GM23338 (cell line): ENCODE measurements at regions not wholly inside any gene's neighbourhood (a gene's known extent, or its start where the extent isn't known, plus 50 kb on each side); places are given as distances from the start of the nearest gene placed in this dataset.

Source experiments
- CREB1 ChIP-seq: fragments of 250-450 bp; sonication (Bioruptor Pico); IDR thresholded peaks from 2 replicates; pipeline ENCODE4 v1.5.0; 2020; ENCODE audit warnings: low read depth, mild to moderate bottlenecking, moderate library complexity
- CTCF ChIP-seq, 2 experiments: fragments of 200-600 bp in 1 of 2; sonication (generic) in 1 of 2; conservative IDR thresholded peaks; 2 replicates each; pipeline versions ENCODE4 v1.5.1 to v1.6.1; 2016 to 2017; ENCODE audit warnings: antibody characterized with exemption in 2 of 2, low read depth in 2 of 2, mild to moderate bottlenecking in 2 of 2, moderate library complexity in 1 of 2
- ETS1 ChIP-seq: IDR thresholded peaks from 2 replicates; pipeline ENCODE4 v1.6.1; 2016; ENCODE audit warnings: antibody characterized with exemption
- EZH2 ChIP-seq: fragments of 200-600 bp; sonication (generic); IDR thresholded peaks from one replicate; pipeline ENCODE4 v1.8.0; 2017; ENCODE audit warnings: antibody characterized with exemption, mild to moderate bottlenecking, low read depth; ENCODE audit not compliant: unreplicated experiment
- EZH2phosphoT487 ChIP-seq: fragments of 200-600 bp; sonication (generic); IDR thresholded peaks from one replicate; pipeline ENCODE4 v1.8.1; 2018; ENCODE audit warnings: antibody characterized with exemption; ENCODE audit not compliant: unreplicated experiment
- JUNB ChIP-seq: IDR thresholded peaks from one replicate; pipeline ENCODE4 v1.6.1; 2016; ENCODE audit warnings: antibody characterized with exemption; ENCODE audit not compliant: unreplicated experiment
- NANOG ChIP-seq: IDR thresholded peaks from 2 replicates; pipeline ENCODE4 v1.6.1; 2016; ENCODE audit warnings: antibody characterized with exemption, borderline replicate concordance
- POLR2AphosphoS5 ChIP-seq: IDR thresholded peaks from 2 replicates; pipeline ENCODE4 v1.6.1; 2016; ENCODE audit warnings: antibody characterized with exemption, low read depth
- REST ChIP-seq: IDR thresholded peaks from one replicate; pipeline ENCODE4 v1.6.1; 2018; ENCODE audit warnings: antibody characterized with exemption; ENCODE audit not compliant: unreplicated experiment
- STAT1 ChIP-seq: IDR thresholded peaks from one replicate; pipeline ENCODE4 v1.6.1; 2016; ENCODE audit warnings: antibody characterized with exemption; ENCODE audit not compliant: unreplicated experiment
- ZNF114 ChIP-seq: fragments of 250-450 bp; sonication (Bioruptor Pico); IDR thresholded peaks from 2 replicates; pipeline ENCODE4 v1.5.0; 2020; ENCODE audit warnings: mild to moderate bottlenecking, moderate library complexity
- ZNF331 ChIP-seq: fragments of 250-450 bp; sonication (Bioruptor Pico); IDR thresholded peaks from 2 replicates; pipeline ENCODE4 v1.5.0; 2020; ENCODE audit warnings: low read depth, mild to moderate bottlenecking, moderate library complexity

DNA sequence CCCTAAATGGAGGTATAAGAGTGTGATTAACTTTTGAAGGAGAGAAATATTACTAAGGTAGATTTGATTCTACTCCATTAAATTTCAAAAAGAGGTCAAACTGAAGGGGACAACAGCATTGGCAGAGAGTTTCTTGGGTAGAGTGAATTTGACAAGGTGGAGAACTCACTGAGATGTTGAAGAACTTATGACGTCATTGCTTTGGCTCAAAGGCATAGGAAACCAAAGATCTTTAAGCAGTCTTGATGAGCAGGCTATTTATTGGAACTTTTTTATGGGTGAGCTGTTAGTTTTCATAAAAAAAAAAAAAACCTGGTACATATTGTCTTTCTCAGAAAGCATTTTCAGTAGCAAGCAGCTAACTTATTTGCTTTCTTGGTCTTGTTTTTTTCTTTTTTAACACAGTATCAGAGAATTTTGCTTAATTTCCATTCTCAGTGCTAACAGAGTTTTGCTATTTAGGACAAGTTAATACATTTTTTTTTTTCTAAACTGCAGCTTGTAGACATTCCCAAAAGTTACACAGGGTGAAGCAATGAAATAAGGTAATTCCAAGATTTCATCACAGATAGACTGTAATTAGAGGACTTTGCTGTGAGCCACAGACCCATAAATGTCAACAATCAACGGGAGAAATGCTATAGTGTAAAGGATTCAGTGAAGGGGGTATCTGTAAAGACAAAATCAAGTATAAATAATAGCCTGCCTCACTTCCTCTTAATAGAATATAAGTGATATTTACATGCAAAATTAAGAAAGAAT, 412.2 kb upstream of the KLHL1 start:
- TF ChIP-seq EZH2 (no peak), CTCF (conservative IDR thresholded peaks at IDR 0.05; ENCODE audit: low read depth in 2 of 2) (no peak), POLR2AphosphoS5 (no peak), ZNF114 (CRISPR knock-in tag) (no peak), JUNB (no peak), ZNF331 (CRISPR knock-in tag) (no peak), ETS1 (no peak), CREB1 (CRISPR knock-in tag) (no peak), REST (no peak), EZH2phosphoT487 (no peak), STAT1 (no peak), NANOG (no peak)
